GM13977 (cell line): ENCODE measurements at regions not wholly inside any gene's neighbourhood (a gene's known extent, or its start where the extent isn't known, plus 50 kb on each side); places are given as distances from the start of the nearest gene placed in this dataset.

Experiments used
- DNase-seq: peaks from one replicate; pipeline ENCODE4 v3.0.0; 2012; ENCODE audit warnings: low spot score
- CTCF ChIP-seq: IDR thresholded peaks from 2 replicates; pipeline ENCODE4 v1.5.1; 2012; ENCODE audit warnings: mild to moderate bottlenecking, control low read depth; ENCODE audit not compliant: insufficient read depth; ENCODE audit errors: extremely low read depth, missing control alignments
- in situ Hi-C: fragments of 300-500 bp; cut with MboI; formaldehyde crosslinking; loops from one replicate; pipeline ENCODE4 v1.12.0; 2022; ENCODE audit warnings: low sequenced_read_pairs, low pct_unique_long_range_greater_than_20kb, mixed read lengths, inconsistent platforms; ENCODE audit not compliant: unreplicated experiment

- TF ChIP-seq CTCF = no peak
- DNase-seq = no peak
- in situ Hi-C loops = no loop called here
Measured at GRCh38 chr6:103858003-103858402, 1001.7 kb downstream of the HACE1 start.

GRCh38 chr6:103855750-103856149, 1004.0 kb downstream of the HACE1 start:
- no peak for TF ChIP-seq CTCF
- DNase-seq = no peak
- in situ Hi-C loops = no loop called here

- in situ Hi-C loops = no loop called here
- TF ChIP-seq CTCF = no peak
- DNase-seq = no peak
Measured at GRCh38 chr6:103854059-103854458, 1005.7 kb downstream of the HACE1 start.

- TF ChIP-seq CTCF = no peak
- in situ Hi-C loops = no loop called here
- no peak for DNase-seq
Measured at GRCh38 chr6:103838457-103838856, 1021.3 kb downstream of the HACE1 start.

GRCh38 chr6:103826209-103826608, 1033.5 kb downstream of the HACE1 start:
- no peak for DNase-seq
- no peak for TF ChIP-seq CTCF

GRCh38 chr6:103820148-103820547, 1039.6 kb downstream of the HACE1 start:
- no peak for TF ChIP-seq CTCF
- DNase-seq = no peak
- in situ Hi-C loops = no loop called here

More at GRCh38 chr6:103826209-103826608, 1033.5 kb downstream of the HACE1 start:
- in situ Hi-C loops = no loop called here

- no peak for TF ChIP-seq CTCF
- no peak for DNase-seq
- in situ Hi-C loops = no loop called here
Measured at GRCh38 chr6:103819509-103819908, 1040.2 kb downstream of the HACE1 start.
